GM23248 (cell line): ENCODE measurements at regions not wholly inside any gene's neighbourhood (a gene's known extent, or its start where the extent isn't known, plus 50 kb on each side); places are given as distances from the start of the nearest gene placed in this dataset.

Experiments used
- DNase-seq: peaks from one replicate; pipeline ENCODE4 v3.0.0-alpha.2; 2015
- H2AFZ ChIP-seq: fragments of 200-600 bp; sonication (generic); 2 replicates; pipeline ENCODE4 v1.6.1; 2016; ENCODE audit warnings: antibody characterized with exemption
- H3F3A ChIP-seq: fragments of 200-600 bp; sonication (generic); 2 replicates; pipeline ENCODE4 v1.6.1; 2016; ENCODE audit warnings: mild to moderate bottlenecking, antibody characterized with exemption, mixed run types; ENCODE audit not compliant: insufficient read depth
- H3K27ac ChIP-seq: fragments of 200-600 bp; sonication (generic); 2 replicates; pipeline ENCODE4 v1.5.1; 2016; ENCODE audit warnings: mild to moderate bottlenecking
- H3K27me3 ChIP-seq: fragments of 200-600 bp; sonication (generic); replicated peaks from 2 replicates; pipeline ENCODE4 v1.6.1; 2016; ENCODE audit warnings: mild to moderate bottlenecking; ENCODE audit not compliant: insufficient read depth
- H3K36me3 ChIP-seq: fragments of 200-600 bp; sonication (generic); 2 replicates; pipeline ENCODE4 v1.6.1; 2016; ENCODE audit warnings: low read depth, mild to moderate bottlenecking
- H3K4me1 ChIP-seq: fragments of 200-600 bp; sonication (generic); 2 replicates; pipeline ENCODE4 v1.6.1; 2016; ENCODE audit warnings: mild to moderate bottlenecking; ENCODE audit not compliant: insufficient read depth
- H3K4me2 ChIP-seq: fragments of 200-600 bp; sonication (generic); one replicate; pipeline ENCODE4 v1.6.1; 2016; ENCODE audit warnings: mild to moderate bottlenecking; ENCODE audit not compliant: unreplicated experiment
- H3K4me3 ChIP-seq: fragments of 200-600 bp; sonication (generic); 2 replicates; pipeline ENCODE4 v1.5.1; 2016; ENCODE audit warnings: mild to moderate bottlenecking
- H3K79me2 ChIP-seq: fragments of 200-600 bp; sonication (generic); 2 replicates; pipeline ENCODE4 v1.6.1; 2016; ENCODE audit warnings: mild to moderate bottlenecking; ENCODE audit not compliant: insufficient read depth
- H3K9ac ChIP-seq: fragments of 200-600 bp; sonication (generic); 2 replicates; pipeline ENCODE4 v1.6.1; 2016; ENCODE audit warnings: mild to moderate bottlenecking
- H3K9me2 ChIP-seq: fragments of 200-600 bp; sonication (generic); 2 replicates; pipeline ENCODE4 v1.6.1; 2016; ENCODE audit warnings: mixed run types, mild to moderate bottlenecking, moderate library complexity; ENCODE audit not compliant: insufficient read depth
- H3K9me3 ChIP-seq: fragments of 200-600 bp; sonication (generic); one replicate; pipeline ENCODE4 v1.6.1; 2017; ENCODE audit warnings: low read depth
- H4K20me1 ChIP-seq: fragments of 200-600 bp; sonication (generic); 2 replicates; pipeline ENCODE4 v1.6.0; 2016; ENCODE audit not compliant: insufficient read depth
- EZH2 ChIP-seq: fragments of 200-600 bp; sonication (generic); IDR thresholded peaks from 2 replicates; pipeline ENCODE4 v1.6.1; 2018; ENCODE audit warnings: antibody characterized with exemption, mild to moderate bottlenecking; ENCODE audit not compliant: insufficient read depth, poor library complexity, severe bottlenecking
- EZH2phosphoT487 ChIP-seq: fragments of 200-600 bp; sonication (generic); IDR thresholded peaks from 2 replicates; pipeline ENCODE4 v1.6.1; 2018; ENCODE audit warnings: antibody characterized with exemption, moderate library complexity, mild to moderate bottlenecking, low read depth; ENCODE audit not compliant: insufficient read depth
- WGBS, 2 experiments: methylation state at CpG; one replicate each; pipeline ENCODE4 v1.1.6; 2015 to 2017; ENCODE audit warnings: low lambda C conversion rate in 2 of 2, low coverage in 1 of 2; ENCODE audit errors: missing lambda C conversion rate in 2 of 2; 5-methylcytosine and 5-hydroxymethylcytosine counted together
- in situ Hi-C: fragments of 300-500 bp; cut with MboI; formaldehyde crosslinking; loops from 2 replicates; pipeline ENCODE4 v1.15.0; 2020

GRCh38 chr10:129005080-129005479 lies 462.0 kb upstream of the MGMT start:
- Histone ChIP-seq H3K79me2 (no peaks in the 10 kb centered on the region), H3K4me3 (no peak overlapping the region), H3K9ac (no peak overlapping the region), H3K27me3 (no peaks in the 10 kb centered on the region), H3K4me1 (no peaks in the 10 kb centered on the region), H3K9me2 (no peaks in the 10 kb centered on the region), H4K20me1 (no peaks in the 10 kb centered on the region), H3F3A (no peaks in the 10 kb centered on the region), H3K9me3 (no peaks in the 10 kb centered on the region), H3K4me2 (no peak overlapping the region), H2AFZ (no peak overlapping the region), H3K27ac (no peak overlapping the region), H3K36me3 (no peaks in the 10 kb centered on the region)
- no peak for TF ChIP-seq EZH2phosphoT487
- TF ChIP-seq EZH2 = no peak
- no peak for DNase-seq
- in situ Hi-C loops = no loop called here
- 44 to 48% methylated on average over 8 of the region's 8 CpGs for WGBS, 2 experiments

DNA sequence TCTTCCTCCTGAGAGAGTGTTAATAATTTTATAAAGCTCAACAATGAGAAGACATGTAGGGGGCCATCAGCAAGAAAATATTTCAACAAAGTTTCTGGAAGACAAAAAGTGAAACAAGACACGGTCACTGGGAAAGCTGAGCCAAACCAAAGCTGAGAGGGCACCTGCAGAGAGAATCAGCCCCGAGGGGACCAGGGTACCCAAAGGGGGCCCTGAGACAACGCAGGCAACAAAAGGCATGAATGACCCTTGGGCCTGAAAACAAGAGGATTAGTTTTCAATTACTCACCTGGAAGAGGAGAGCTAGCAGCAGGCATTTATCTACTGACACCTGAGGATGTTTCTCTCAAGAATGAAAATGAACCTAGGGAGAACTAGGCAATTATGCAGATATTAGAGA lies 461.2 kb upstream of the MGMT start:
- in situ Hi-C loops = no loop called here
- H3K27me3 ChIP-seq = no peaks in the 10 kb centered on the region
- H3K9me3 ChIP-seq = no peaks in the 10 kb centered on the region
- H4K20me1 ChIP-seq = no peaks in the 10 kb centered on the region
- H3K27ac ChIP-seq = no peak overlapping the region
- no peaks in the 10 kb centered on the region for H3K9me2 ChIP-seq
- DNase-seq = no peak
- no peak overlapping the region for H2AFZ ChIP-seq
- H3F3A ChIP-seq = no peaks in the 10 kb centered on the region
- TF ChIP-seq EZH2phosphoT487 (no peak), EZH2 (no peak)
- no peak overlapping the region for H3K9ac ChIP-seq
- H3K4me2 ChIP-seq = no peak overlapping the region
- H3K4me1 ChIP-seq = no peaks in the 10 kb centered on the region
- no peaks in the 10 kb centered on the region for H3K36me3 ChIP-seq
- 28 to 35% methylated on average over 3 of the region's 3 CpGs for WGBS, 2 experiments
- H3K4me3 ChIP-seq = no peak overlapping the region
- no peaks in the 10 kb centered on the region for H3K79me2 ChIP-seq

DNA sequence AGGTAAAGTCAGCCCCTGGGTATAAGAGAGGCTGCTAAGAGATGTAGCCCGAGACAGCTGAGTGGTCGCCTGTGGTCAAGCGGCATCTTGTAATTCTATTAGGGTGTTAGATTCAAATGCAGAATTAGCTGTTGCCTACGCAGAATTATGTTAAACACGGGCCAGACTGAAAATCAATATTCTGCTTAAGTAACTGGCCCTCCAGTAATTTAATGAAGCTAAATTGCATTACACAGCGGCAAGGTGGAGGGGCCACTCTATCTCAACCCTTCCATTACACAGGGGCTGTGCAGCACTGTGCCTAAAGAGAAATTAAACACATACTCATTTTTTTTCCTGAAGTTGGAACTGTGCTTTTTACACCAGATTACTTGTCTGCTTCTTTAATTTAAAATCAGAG lies 448.5 kb upstream of the MGMT start:
- Histone ChIP-seq H3K36me3 (no peaks in the 10 kb centered on the region), H3K9ac (no peak overlapping the region), H3K4me2 (no peak overlapping the region), H3K27ac (no peak overlapping the region), H3F3A (no peaks in the 10 kb centered on the region), H3K27me3 (no peaks in the 10 kb centered on the region), H3K9me2 (no peaks in the 10 kb centered on the region), H3K9me3 (no peaks in the 10 kb centered on the region), H3K79me2 (no peaks in the 10 kb centered on the region), H3K4me3 (no peak overlapping the region), H4K20me1 (no peaks in the 10 kb centered on the region), H3K4me1 (no peaks in the 10 kb centered on the region), H2AFZ (no peak overlapping the region)
- DNase-seq = no peak
- TF ChIP-seq EZH2 (no peak), EZH2phosphoT487 (no peak)
- in situ Hi-C loops = no loop called here
- WGBS, 2 experiments = 62 to 65% methylated on average over 6 of the region's 6 CpGs

GRCh38 chr10:129020651-129021330 lies 446.2 kb upstream of the MGMT start:
- Histone ChIP-seq H3F3A (no peaks in the 10 kb centered on the region), H3K4me1 (no peaks in the 10 kb centered on the region), H2AFZ (no peak overlapping the region), H3K36me3 (no peaks in the 10 kb centered on the region), H3K9me2 (no peaks in the 10 kb centered on the region), H3K27me3 (no peaks in the 10 kb centered on the region), H3K4me2 (no peak overlapping the region), H3K9me3 (no peaks in the 10 kb centered on the region), H4K20me1 (no peaks in the 10 kb centered on the region), H3K79me2 (no peaks in the 10 kb centered on the region), H3K4me3 (no peak overlapping the region), H3K9ac (no peak overlapping the region), H3K27ac (no peak overlapping the region)
- TF ChIP-seq EZH2 (no peak), EZH2phosphoT487 (no peak)
- in situ Hi-C loops = no loop called here
- WGBS, 2 experiments = 5 to 7% methylated on average over 8 of the region's 8 CpGs
- DNase-seq = no peak
